Lower leg skin (tissue), 3 donors: ENCODE measurements at regions not wholly inside any gene's neighbourhood (a gene's known extent, or its start where the extent isn't known, plus 50 kb on each side); places are given as distances from the start of the nearest gene placed in this dataset.

Source experiments
- POLR2A ChIP-seq, 2 donors: fragments of 450-650 bp; IDR thresholded peaks; one replicate each; pipeline ENCODE4 v1.6.1; 2016 to 2017; ENCODE audit warnings: antibody characterized with exemption in 2 of 2, mild to moderate bottlenecking in 1 of 2, moderate library complexity in 1 of 2
- TF ChIP-seq, protein P1 (sequence below), 3 donors: fragments of 450-650 bp; IDR thresholded peaks; one replicate each; pipeline ENCODE4 v1.5.1; 2016; ENCODE audit warnings: antibody characterized with exemption in 3 of 3, mild to moderate bottlenecking in 3 of 3, moderate library complexity in 2 of 3

DNA sequence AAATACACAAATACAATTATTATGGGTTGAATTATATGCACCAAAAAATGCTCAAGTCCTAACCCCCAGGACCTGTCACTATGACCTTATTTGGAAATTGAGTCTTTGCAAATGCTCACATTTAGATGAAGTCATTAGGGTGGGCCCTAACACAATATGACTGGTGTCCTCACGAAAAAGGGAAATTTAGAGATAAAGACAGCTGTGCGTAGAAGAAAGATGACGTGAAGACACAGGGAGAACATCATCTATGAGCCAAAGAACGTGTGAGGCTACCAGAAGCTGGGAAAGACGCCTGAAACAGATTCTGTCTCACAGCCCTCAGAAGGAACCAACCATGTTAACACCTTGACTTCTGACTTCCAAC is 259.2 kb downstream of the EMP1 start:
- no peak for TF ChIP-seq POLR2A (IDR thresholded peaks at IDR 0.05)
- TF ChIP-seq, protein P1, sequence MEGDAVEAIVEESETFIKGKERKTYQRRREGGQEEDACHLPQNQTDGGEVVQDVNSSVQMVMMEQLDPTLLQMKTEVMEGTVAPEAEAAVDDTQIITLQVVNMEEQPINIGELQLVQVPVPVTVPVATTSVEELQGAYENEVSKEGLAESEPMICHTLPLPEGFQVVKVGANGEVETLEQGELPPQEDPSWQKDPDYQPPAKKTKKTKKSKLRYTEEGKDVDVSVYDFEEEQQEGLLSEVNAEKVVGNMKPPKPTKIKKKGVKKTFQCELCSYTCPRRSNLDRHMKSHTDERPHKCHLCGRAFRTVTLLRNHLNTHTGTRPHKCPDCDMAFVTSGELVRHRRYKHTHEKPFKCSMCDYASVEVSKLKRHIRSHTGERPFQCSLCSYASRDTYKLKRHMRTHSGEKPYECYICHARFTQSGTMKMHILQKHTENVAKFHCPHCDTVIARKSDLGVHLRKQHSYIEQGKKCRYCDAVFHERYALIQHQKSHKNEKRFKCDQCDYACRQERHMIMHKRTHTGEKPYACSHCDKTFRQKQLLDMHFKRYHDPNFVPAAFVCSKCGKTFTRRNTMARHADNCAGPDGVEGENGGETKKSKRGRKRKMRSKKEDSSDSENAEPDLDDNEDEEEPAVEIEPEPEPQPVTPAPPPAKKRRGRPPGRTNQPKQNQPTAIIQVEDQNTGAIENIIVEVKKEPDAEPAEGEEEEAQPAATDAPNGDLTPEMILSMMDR (IDR thresholded peaks at IDR 0.05) = no peak
